NT2/D1 (cell line): ENCODE measurements at regions not wholly inside any gene's neighbourhood (a gene's known extent, or its start where the extent isn't known, plus 50 kb on each side); places are given as distances from the start of the nearest gene placed in this dataset.

ENCODE experiments used
- SUZ12 ChIP-seq: IDR thresholded peaks from 2 replicates; pipeline ENCODE4 v1.6.1; 2011; ENCODE audit not compliant: insufficient read length, insufficient read depth; ENCODE audit errors: extremely low read depth
- YY1 ChIP-seq: IDR thresholded peaks from 2 replicates; pipeline ENCODE4 v1.6.1; 2011; ENCODE audit not compliant: insufficient read length, insufficient read depth
- ZNF274 ChIP-seq: IDR thresholded peaks from 2 replicates; pipeline ENCODE4 v1.6.1; 2011; ENCODE audit warnings: mild to moderate bottlenecking, low read depth, low read length

GRCh38 chr13:99909836-99910619 is 61.5 kb downstream of the ZIC5 start:
- no peak for TF ChIP-seq ZNF274
- TF ChIP-seq YY1: no peak
- TF ChIP-seq SUZ12: no peak
